NCI-H128 (cell line): ENCODE measurements at regions not wholly inside any gene's neighbourhood (a gene's known extent, or its start where the extent isn't known, plus 50 kb on each side); places are given as distances from the start of the nearest gene placed in this dataset.
"Not testable (repeated sequence)": the region's sequence is repeated elsewhere in the genome, so short reads cannot be mapped to it uniquely, and the experiment has no call there.

ENCODE experiments used
- DNase-seq: peaks from one replicate; lab custom pipeline; 2025; ENCODE audit not compliant: unreplicated experiment; lab: John Stamatoyannopoulos, UW

DNA sequence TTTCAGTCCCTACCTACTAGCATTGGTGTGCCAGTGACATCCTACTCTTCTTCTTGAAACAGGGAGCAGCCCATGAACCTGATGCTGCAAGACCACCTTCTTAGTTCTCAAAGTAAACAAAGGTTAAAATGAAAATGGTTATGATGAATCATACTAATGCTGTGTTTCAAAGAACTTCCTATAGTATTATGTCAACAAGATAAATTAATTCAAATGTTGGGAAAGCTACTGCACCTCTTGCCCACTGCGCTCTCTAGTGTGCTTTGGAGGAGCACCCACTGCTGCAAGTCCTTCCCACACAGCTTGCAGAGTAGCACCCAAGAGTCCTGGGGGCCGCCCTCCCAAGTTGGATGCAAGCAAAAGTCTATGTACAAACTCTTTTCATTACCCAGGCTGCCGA, 81.1 kb downstream of the CD200R1L start:
- DNase-seq = no peak

DNA sequence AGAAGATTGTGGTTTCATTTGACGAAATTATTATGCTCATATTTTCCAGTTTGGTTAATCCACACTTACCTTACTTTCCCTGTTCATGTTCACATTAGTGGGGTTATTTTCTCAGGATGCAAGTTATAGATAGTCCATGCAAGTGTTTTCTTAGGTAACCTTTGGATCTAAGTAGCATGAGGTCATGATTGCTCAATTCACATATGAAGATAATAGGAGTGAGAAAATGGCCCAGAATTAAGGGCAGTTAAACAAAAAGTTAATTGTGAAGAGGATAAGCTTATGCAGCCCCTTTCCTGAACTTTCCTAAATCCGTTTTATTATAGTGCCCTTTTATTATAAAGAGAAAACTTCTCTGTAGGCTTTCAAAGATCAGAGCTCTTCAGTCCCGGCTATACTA, 83.4 kb downstream of the CD200R1L start:
- no peak for DNase-seq

DNA sequence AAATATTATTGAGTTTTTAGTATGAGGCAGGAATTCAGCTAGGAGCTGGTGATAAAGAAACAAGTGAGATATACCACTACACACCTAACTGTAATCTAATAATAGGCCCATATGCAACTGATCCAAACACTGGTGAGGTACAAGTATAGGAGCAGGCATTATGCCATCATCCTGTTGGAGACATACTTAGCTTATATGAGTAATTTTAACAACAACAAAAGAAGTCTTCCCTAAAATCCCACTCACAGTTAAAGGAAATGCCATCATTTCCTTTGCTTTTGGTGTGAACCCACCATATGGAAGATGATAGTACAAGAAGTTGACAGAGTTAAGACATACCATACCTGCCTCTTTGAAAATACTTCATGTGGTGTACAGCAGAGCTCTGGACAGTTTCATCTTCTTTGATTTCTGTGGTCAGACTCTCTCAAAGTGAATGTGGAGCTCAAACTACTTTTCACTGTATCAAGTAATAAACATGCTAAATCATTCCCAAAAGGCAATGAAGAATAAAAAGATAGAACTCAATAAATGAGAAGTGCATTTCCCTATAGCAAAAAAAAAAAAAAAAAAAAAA, 85.5 kb downstream of the CD200R1L start:
- no peak for DNase-seq

DNA sequence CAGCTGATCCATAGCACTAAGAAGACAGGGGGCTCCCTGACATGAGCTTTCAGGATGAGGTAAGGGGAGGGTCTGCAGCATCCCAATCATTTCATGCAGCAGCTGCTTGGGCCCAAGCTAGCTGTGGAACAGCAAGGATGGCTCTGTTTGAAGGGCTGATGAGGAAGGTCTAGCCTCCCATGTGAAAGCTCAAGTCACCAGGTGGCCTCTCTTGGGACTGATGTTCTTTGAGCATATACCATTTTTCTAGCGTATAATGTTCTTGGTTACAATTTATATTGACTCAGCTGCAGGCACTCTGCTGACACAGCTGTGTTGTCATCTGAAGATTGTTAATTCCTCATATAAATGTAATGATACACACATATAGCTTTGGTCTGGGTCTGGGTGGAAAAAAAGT, 87.0 kb downstream of the CD200R1L start:
- DNase-seq = no peak

DNA sequence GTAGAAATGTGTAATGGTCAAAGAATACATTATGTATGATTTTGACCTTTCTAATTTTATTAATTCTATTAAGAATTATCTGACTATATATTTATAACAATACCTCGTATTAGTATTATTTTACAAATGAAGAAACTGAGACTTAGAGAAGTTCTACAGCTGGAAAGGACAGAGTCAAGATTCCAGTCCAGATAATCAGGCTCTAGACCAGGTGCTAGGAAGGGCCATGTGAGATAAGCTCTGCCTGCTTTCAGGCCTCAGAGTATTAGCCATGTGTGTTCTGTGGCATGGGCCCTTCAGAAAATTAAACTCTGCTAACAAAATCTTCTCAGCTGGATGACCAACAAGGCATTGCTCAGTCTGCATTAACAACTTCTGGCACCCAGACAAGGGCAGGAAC, 87.5 kb downstream of the CD200R1L start:
- no peak for DNase-seq

DNA sequence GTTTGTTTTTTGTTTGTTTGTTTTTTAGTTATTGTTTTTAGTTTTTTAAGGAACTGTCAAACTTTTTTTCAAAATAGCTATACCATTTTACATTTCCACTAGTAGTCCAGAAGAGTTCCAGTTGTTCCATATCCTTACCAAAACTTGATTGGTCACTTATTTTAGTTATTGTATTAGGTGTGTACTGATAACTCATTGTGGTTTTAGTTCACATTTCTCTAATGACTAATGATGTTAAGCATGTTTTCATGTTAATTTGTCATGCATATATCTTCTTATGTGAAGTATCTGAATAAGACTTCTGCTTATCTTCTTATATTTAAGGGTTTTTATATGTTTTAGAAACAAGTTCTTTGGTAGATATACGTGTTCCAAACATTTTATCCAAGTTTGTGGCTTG, 89.5 kb downstream of the CD200R1L start:
- DNase-seq = no peak

DNA sequence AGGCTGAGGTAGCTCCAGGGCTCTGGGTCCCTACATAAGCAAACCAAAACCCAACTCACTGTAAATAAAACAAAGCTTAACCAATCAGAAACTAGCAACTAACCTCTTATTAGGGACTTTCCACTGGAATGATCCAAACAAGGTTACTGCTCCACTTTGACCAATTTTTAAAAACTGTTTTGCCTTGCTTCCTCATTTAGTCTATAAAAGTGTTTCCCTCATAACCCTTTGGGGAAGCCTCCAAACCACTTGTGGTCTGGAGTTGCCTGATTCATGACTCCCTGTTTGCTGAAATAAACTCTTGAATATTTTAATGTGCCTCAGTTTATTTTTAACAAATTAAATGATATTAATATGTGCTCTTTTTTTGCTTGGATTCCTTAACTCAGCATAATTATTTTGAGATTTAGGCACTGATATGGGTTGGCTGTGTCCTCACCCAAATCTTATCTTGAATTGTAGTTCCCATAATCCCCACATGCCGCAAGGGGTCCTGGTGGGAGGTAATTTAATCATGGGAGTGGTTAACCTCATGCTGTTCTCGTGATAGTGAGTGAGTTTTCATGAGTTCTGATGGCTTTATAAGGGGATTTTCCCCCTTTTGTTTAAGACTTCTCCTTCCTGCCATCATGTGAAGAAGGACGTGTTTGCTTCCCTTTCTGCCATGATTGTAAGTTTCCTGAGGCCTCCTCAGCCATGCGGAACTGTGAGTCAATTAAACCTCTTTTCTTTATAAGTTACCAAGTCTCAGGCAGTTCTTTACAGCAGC, 90.6 kb downstream of the CD200R1L start:
- DNase-seq = no peak

DNA sequence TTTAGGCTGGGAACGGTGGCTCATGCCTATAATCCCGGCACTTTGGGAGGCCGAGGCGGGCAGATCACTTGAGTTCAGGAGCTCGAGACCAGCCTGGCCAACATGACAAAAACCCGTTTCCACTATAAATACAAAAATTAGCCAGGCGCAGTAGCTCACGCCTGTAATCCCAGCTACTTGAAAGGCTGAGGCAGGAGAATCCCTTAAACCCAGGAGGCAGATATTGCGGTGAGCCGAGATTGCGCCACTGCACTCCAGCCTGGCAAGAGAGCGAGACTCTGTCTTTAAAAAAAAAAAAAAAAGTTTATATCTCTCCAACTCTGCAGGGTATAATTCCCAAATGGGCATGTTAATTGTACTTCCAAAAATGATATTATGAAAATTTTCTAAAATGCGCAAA, 91.6 kb downstream of the CD200R1L start:
- not testable (repeated sequence) for DNase-seq

DNA sequence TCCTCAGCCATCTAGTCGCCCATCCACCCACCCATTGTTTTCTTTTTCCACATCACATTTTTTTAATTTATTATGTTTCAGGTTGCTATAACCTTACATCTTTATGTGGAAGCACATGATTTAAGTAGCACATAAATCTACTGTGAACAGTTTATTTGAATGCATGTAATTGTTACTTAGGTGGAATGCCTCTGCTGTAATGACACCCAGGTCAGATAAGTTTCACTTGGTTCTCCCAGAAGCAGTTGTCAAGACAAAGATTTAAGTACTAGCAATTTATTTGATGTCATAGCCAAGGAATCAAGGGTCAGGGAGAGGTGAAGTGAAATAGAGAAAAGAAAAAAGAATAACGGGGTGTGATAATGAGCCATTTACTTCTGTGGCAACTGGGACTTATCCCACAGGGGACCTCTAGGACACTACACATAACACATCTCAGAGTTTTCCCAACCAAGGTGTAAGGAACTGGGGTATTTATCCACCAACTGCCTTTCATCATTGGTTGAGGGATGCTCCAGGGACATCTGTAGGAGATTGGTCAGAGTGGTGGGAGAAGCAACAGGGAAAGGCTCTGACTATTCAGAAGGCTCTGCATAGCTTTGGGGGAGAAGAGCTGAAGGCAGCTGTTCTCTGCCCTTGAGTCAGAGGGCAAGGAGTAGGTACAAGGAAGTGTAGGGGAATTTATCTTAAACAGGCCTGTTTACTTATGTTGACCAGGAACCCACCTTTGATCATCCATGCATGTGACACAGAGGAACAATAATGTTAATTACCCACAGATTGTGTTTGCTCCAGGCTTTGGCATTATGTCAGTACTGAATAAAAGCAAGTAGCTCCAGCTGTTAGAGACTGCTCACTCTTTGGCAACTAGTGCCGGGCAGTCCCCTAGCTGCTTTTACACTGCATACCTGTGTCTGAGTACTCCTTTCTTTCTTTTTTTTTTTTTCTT, 94.8 kb downstream of the CD200R1L start:
- DNase-seq = no peak

DNA sequence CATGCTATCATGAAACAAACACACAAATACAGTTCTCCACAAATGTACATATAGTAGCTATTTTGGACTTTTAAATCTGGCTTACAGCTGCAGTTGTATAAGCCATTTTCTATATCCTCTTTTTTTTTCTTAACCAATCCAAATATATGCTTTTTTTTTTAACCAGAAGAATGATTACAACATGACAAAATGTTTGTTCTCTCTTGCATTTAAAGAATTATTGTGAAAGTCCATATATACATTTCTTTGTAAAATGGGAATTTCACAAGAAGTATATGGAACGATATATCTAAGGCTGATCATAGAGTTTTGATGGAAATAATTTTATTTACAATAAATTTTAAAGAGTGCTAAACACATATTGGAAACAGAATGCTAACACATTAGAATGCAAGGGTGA, 95.6 kb downstream of the CD200R1L start:
- DNase-seq = no peak

DNA sequence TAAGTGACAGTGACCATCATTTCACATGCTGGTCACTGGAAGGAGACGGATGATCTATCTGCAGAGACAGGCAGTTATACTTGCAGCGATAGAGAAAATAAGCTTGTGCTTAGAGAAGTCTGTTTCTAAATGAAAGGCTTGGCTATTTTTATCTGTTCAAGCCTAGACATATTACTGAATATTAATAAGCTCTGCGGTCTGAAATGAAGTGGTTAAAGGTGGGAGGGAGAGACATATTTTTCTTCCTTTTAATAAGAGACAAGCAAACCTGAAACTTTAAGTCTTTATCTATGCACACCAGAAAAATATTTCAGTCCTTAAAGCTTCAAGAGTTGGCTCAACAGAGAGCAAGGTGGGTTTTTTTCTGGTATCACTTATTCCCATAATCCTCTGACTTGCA, 99.0 kb downstream of the CD200R1L start:
- no peak for DNase-seq

DNA sequence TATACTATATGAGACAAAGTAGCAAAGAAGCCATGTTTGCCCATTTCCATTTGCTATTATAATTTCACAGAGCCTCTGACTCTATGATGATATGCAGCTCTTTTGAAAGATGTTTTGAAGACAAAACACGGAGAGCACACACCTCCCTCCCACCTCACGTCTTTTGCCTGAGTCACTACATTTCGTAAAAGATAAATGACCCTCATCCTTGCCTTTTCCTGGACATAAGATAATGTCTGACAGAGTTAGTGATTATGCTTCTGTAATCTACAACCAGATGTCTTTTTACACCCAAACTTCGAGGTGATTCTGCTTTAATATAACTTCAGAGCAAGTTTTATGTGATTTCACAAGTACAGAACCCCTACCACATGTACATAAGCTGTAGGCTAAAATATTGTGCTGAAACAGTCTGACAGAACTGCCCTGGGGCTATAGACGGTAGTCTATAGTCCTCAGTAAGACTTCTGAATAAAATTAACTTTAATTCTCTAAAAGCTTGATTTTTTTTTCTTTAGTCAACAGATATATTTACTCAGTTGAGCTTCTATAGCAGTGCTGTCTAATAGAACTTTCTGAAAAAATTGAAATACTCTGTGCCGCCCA, 99.9 kb downstream of the CD200R1L start:
- DNase-seq = no peak

DNA sequence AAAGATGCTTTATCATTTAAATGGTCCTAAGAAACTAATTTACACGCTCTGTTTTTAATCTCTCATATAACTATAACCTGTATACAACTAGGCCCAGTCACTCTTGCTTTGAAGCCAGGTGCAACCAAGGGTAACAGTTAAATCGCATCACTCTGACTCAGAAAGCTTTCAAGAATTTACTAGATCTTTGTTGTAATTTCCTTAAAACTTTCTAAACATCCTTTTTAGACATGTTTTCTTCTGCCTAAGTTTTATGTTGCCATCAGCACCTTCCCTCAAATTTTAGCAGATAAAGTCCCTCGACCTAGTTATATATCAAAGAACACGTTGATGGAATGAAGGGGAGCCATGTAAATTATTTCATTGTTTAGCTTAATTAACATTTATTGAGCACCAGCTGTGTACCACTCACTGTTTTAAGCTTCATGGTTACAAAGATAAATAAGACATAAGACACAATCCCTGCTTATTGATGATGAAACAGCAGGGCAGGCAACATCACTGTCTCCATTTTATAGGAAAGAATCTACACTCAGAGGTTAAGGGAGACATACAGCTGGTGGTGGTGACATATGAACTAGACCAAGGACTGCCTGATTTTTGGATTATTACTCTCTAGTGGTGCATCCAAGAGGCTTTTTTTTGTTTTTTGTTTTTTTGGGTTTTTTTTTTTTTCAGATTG, 101.0 kb downstream of the CD200R1L start:
- no peak for DNase-seq

DNA sequence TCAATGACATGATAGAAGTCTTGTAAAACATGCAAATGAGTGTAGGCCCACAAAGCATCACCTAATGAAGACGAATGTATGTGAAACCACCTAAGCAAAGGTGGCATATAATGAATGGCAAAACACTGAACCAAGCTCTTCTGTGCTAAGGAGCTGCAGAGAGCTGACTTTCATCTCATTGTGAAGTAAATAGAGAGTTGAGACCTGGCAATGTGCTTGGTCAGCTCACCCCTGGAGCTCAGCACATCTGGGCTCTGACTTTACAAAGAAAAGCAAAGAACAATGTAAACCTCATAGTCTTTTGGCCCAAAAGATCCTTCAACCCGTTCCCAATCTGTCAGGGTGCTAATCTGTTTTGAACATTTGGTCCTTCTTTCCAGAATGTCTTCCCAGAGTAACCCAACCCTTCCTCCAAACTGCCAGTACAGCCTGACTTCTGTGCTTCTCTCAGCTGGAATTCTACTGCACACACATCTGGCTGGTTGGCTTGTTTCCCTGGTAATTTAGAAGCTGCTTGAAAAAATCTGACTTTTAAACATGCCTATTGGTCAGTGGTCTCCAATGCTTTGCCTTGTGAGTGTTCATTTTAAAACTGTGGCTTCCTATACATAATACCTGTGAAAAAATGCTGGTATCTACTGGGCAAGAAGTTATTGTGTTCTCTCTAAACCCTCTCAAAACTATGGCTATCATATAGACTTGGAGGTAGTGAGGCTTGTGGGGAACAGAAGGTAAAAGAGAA, 101.7 kb downstream of the CD200R1L start:
- DNase-seq = no peak

DNA sequence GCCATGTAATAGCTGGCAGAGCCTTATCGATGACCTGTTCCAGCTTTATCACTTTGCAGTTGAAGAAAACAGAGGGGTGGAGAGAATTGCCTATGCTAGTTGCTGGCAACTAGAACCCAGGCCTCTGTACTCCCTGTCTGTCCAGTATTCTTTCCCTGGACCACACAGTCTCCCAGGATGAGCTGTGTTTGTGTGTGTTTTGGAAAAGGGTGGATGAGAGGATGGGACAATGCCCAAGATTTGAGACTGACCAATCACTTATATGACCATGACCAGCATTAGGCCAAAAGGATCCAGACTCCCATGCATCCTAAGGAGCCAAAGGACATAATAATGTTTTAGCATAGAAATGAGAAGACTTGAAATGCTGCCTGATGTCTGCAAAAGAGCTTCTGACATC, 102.6 kb downstream of the CD200R1L start:
- no peak for DNase-seq

DNA sequence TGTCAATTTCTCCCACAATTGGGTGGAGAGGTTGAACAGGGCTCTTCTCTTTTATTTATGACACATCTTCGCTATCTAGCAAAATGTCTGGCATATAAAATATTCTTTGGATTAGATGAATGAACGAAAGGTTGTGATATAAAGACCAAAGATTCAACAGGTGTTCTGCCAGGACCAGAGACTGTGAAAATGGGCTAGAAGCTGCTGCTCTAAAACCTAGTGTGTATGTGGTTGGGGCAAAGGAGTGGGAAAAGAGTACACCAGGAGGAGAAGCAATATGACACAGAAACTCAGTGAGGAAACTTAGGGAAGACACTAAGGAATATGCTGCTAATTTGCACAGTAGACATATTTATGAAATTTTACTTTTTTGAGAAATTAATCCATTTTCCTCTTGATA, 102.0 kb upstream of the CCDC80 start:
- DNase-seq = no peak

DNA sequence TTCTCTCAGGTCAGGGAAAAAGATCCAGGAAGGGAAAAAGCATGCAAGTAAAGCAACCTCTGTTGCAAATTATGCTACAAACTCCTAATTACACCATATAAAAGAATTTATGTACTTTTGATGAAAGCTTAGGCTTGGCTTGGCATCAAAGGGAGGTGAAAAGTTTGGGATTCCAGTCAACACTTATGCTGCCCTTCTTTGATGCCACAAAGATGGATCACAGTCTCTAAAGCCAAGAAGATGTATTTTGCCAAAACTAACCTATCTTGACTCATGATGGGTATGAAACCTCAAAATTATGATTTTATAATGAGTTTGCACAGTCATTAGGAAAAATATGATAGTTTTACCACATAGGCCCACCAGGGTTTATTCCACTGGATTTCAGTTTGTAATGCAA, 101.0 kb upstream of the CCDC80 start:
- no peak for DNase-seq

DNA sequence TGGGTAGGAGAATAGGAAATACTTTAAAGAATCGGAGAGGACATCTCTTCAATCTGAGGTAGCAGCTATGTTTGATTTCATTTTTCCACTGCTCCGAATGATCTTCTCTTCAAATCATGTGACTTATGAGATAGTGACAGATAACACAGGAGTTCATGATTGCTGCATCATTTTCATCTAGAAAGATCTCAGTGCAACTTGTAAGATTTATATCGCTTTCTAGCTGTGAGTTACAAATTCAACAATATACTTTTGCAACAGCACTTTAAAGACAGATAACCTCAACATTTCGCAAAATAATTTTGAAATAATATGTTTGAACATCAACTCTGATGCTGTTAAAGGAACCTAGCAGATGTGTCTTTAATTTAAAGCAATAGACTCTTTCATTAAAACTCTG, 99.9 kb upstream of the CCDC80 start:
- no peak for DNase-seq

DNA sequence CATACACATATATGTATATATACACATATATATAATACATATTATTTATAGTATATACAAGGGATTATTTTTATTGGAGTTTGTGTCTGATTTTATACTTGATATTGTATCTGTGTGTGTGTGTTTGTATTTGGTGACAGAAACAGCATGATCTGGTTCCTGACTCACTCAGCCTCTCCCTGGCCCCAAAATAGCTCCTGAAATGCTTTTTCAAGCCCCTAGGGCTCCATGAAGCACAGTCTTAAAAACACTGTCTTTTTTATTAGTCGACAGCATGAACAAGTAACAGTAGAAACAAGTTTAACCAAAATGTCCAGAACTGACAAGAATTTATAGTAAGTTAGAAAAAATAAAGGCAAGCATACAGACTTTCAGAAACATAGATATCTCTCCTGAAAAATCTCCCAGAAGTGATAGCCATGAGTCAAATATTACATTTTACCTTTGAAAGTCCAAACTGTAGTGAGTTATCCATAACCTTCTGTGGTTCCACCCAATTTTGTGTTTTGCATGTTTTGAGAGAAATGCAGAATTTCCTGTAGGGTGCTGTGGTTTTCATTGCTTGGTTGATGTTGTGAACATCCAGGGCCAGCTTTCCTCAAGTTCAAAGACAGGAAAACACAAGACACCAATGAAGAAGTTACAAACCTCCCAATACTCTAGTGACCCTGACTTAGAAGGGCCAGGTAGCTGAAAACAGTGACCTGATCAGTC, 98.5 kb upstream of the CCDC80 start:
- DNase-seq = no peak

DNA sequence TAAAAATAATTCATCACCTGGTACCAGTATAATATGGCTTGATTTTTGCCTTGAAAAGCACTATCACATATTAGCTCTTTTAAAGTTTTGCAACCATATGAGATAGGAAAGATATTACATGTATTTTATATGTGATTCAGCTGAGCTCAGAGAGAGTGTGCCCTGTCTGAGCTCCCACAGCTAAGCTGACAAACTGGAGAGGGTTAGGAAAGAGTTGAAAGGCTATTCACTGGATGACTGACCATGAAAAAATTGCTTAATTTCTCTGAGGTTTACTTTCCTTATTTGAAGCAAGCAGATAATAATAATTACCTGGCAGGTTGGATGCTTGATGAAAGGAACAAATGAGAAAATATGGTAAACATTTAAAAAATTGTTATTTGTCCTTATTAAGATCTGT, 97.4 kb upstream of the CCDC80 start:
- DNase-seq = no peak
